ENCODE measurements at regions not wholly inside any gene's neighbourhood (a gene's known extent, or its start where the extent isn't known, plus 50 kb on each side); places are given as distances from the start of the nearest gene placed in this dataset.

DNA sequence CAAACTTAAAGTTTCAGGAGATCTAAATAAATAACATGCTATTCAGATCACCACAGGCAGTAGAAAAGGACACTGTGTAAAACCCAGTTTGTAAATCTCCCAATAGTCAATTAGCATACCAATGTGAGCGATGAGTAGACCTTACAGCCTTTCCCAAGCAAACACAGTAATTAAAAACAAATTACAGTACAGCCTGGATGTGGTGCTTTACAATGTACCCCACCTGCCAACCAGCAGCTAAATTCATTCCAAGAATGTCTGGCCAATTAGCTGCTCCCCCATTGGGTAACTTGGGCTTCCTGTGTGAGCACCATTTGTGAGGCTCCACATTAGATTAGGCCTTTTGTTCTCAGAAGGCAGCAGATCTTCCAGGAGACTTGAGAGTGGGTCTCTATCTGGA lies 635.0 kb downstream of the TBL1XR1 start:
- TF ChIP-seq, protein P1, sequence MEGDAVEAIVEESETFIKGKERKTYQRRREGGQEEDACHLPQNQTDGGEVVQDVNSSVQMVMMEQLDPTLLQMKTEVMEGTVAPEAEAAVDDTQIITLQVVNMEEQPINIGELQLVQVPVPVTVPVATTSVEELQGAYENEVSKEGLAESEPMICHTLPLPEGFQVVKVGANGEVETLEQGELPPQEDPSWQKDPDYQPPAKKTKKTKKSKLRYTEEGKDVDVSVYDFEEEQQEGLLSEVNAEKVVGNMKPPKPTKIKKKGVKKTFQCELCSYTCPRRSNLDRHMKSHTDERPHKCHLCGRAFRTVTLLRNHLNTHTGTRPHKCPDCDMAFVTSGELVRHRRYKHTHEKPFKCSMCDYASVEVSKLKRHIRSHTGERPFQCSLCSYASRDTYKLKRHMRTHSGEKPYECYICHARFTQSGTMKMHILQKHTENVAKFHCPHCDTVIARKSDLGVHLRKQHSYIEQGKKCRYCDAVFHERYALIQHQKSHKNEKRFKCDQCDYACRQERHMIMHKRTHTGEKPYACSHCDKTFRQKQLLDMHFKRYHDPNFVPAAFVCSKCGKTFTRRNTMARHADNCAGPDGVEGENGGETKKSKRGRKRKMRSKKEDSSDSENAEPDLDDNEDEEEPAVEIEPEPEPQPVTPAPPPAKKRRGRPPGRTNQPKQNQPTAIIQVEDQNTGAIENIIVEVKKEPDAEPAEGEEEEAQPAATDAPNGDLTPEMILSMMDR (IDR thresholded peaks at IDR 0.05; ENCODE audit: poor library complexity): no peak
- TF ChIP-seq EZH2 (IDR thresholded peaks at IDR 0.05; ENCODE audit: borderline replicate concordance) (no peak), EZH2phosphoT487 (IDR thresholded peaks at IDR 0.05; ENCODE audit: low read depth, severe bottlenecking, unreplicated experiment) (no peak)

Data from hepatocyte (in vitro differentiated cells).